Neural progenitor cell (in vitro differentiated cells): ENCODE measurements at regions not wholly inside any gene's neighbourhood (a gene's known extent, or its start where the extent isn't known, plus 50 kb on each side); places are given as distances from the start of the nearest gene placed in this dataset.
A peak's percentile ranks its signal among the peaks of the same experiment; 100 is the strongest.

Experiments used
- DNase-seq: peaks from one replicate; pipeline ENCODE4 v3.0.0-alpha.2; 2016; ENCODE audit warnings: low spot score
- H2AFZ ChIP-seq: fragments of 200-600 bp; sonication (generic); replicated peaks from 2 replicates; pipeline ENCODE4 v1.6.1; 2016; ENCODE audit warnings: antibody characterized with exemption
- H3F3A ChIP-seq: fragments of 200-600 bp; sonication (generic); 2 replicates; pipeline ENCODE4 v1.6.1; 2016; ENCODE audit warnings: antibody characterized with exemption, low read depth
- H3K27ac ChIP-seq: fragments of 200-600 bp; sonication (generic); 2 replicates; pipeline ENCODE4 v1.5.1; 2016; ENCODE audit warnings: mild to moderate bottlenecking
- H3K27me3 ChIP-seq: fragments of 200-600 bp; sonication (generic); 2 replicates; pipeline ENCODE4 v1.6.1; 2016; ENCODE audit warnings: mild to moderate bottlenecking, moderate library complexity
- H3K36me3 ChIP-seq: fragments of 200-600 bp; sonication (generic); 2 replicates; pipeline ENCODE4 v1.5.1; 2016
- H3K4me1 ChIP-seq: fragments of 200-600 bp; sonication (generic); 2 replicates; pipeline ENCODE4 v1.6.1; 2016; ENCODE audit warnings: mixed run types
- H3K4me2 ChIP-seq: fragments of 200-600 bp; sonication (generic); 2 replicates; pipeline ENCODE4 v1.6.1; 2016
- H3K4me3 ChIP-seq: fragments of 200-600 bp; sonication (generic); 2 replicates; pipeline ENCODE4 v1.5.1; 2016
- H3K79me2 ChIP-seq: fragments of 200-600 bp; sonication (generic); 2 replicates; pipeline ENCODE4 v1.6.1; 2016; ENCODE audit warnings: low read depth
- H3K9ac ChIP-seq: fragments of 200-600 bp; sonication (generic); 2 replicates; pipeline ENCODE4 v1.6.1; 2016
- H3K9me3 ChIP-seq: fragments of 200-600 bp; sonication (generic); 2 replicates; pipeline ENCODE4 v1.5.1; 2016; ENCODE audit warnings: low read depth
- H4K20me1 ChIP-seq: fragments of 200-600 bp; sonication (generic); 2 replicates; pipeline ENCODE4 v1.6.1; 2016; ENCODE audit warnings: low read depth
- H3K27ac Mint-ChIP-seq: 3 replicates; pipeline ENCODE4 v1.8.0; 2021; ENCODE audit warnings: mixed read lengths
- H3K27me3 Mint-ChIP-seq: 2 replicates; pipeline ENCODE4 v1.8.0; 2022; ENCODE audit warnings: low read depth, mild to moderate bottlenecking, inconsistent platforms, moderate library complexity, mixed read lengths; ENCODE audit not compliant: insufficient read depth
- H3K36me3 Mint-ChIP-seq: 3 replicates; pipeline ENCODE4 v1.8.0; 2021; ENCODE audit warnings: mixed read lengths
- H3K4me1 Mint-ChIP-seq: 3 replicates; pipeline ENCODE4 v1.8.0; 2021; ENCODE audit warnings: mixed read lengths
- H3K4me3 Mint-ChIP-seq: 3 replicates; pipeline ENCODE4 v1.8.0; 2021; ENCODE audit warnings: mild to moderate bottlenecking, moderate library complexity, mixed read lengths
- H3K9me3 Mint-ChIP-seq: 3 replicates; pipeline ENCODE4 v1.8.0; 2020; ENCODE audit warnings: mixed read lengths
- EZH2 ChIP-seq: fragments of 200-600 bp; sonication (generic); IDR thresholded peaks from 2 replicates; pipeline ENCODE4 v1.6.1; 2017; ENCODE audit warnings: antibody characterized with exemption, mild to moderate bottlenecking, moderate library complexity
- EZH2phosphoT487 ChIP-seq: fragments of 200-600 bp; sonication (generic); IDR thresholded peaks from 2 replicates; pipeline ENCODE4 v1.6.1; 2017; ENCODE audit warnings: antibody characterized with exemption
- TF ChIP-seq, protein P1 (sequence below): fragments of 200-600 bp; sonication (generic); IDR thresholded peaks from 2 replicates; pipeline ENCODE4 v1.5.1; 2017; ENCODE audit warnings: antibody characterized with exemption, mild to moderate bottlenecking

GRCh38 chr1:228901936-228902681, 166.8 kb downstream of the RHOU start:
- Histone ChIP-seq H3K9ac (no peak overlapping the region), H3K4me2 (no peak overlapping the region), H3K27ac (no peak overlapping the region), H3K4me3 (no peak overlapping the region), H3K79me2 (no peaks in the 10 kb centered on the region), H3K4me1 (peaks cover 21% of the 10 kb centered on the region), H2AFZ (no peak overlapping the region), H3K9me3 (no peaks in the 10 kb centered on the region), H4K20me1 (no peaks in the 10 kb centered on the region), H3K27me3 (no peaks in the 10 kb centered on the region), H3F3A (no peaks in the 10 kb centered on the region), H3K36me3 (no peaks in the 10 kb centered on the region)
- Mint-ChIP-seq H3K4me1 (peaks cover 51% of the 10 kb centered on the region), H3K27me3 (peaks cover 13% of the 10 kb centered on the region), H3K27ac (peak overlapping the region; percentile 10), H3K4me3 (peak overlapping the region; percentile 23), H3K36me3 (no peaks in the 10 kb centered on the region), H3K9me3 (no peaks in the 10 kb centered on the region)
- TF ChIP-seq, protein P1, sequence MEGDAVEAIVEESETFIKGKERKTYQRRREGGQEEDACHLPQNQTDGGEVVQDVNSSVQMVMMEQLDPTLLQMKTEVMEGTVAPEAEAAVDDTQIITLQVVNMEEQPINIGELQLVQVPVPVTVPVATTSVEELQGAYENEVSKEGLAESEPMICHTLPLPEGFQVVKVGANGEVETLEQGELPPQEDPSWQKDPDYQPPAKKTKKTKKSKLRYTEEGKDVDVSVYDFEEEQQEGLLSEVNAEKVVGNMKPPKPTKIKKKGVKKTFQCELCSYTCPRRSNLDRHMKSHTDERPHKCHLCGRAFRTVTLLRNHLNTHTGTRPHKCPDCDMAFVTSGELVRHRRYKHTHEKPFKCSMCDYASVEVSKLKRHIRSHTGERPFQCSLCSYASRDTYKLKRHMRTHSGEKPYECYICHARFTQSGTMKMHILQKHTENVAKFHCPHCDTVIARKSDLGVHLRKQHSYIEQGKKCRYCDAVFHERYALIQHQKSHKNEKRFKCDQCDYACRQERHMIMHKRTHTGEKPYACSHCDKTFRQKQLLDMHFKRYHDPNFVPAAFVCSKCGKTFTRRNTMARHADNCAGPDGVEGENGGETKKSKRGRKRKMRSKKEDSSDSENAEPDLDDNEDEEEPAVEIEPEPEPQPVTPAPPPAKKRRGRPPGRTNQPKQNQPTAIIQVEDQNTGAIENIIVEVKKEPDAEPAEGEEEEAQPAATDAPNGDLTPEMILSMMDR: no peak
- no peak for DNase-seq

DNA sequence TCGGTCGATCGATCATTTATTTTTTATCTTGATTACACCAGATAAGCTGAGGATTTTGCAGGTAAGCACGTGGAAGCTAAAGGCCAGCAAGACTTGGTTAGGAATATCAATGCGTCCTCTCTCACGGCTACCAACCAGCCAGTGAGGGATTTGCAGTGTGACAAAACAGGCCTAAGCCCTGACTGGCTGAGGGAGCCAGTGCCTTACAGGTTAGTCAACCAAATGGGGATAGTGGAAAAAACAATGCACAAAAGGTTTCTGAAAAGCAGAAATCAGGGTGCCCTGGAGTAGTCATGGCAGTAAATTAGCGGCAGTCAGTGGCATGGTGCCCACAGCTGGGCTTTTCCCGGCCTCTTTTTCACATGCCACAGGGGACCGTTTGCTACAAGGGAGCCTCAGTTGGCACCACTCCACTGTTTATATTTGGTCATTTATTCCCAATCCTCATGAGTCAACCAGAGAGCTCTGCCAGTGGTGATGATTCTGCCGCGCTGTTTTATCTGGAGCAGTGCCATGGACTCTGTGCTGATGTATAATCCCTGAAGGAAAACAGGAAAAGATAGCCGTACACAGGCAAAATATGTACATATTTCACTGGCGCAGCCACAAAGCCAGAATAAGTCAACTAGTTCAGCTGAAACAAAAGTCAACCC, 167.6 kb downstream of the RHOU start:
- TF ChIP-seq EZH2phosphoT487 (no peak), EZH2 (no peak)
- TF ChIP-seq, protein P1: no peak
- Mint-ChIP-seq H3K27ac (no peak overlapping the region), H3K4me3 (no peak overlapping the region), H3K27me3 (peaks cover 12% of the 10 kb centered on the region), H3K9me3 (no peaks in the 10 kb centered on the region), H3K4me1 (peaks cover 51% of the 10 kb centered on the region), H3K36me3 (no peaks in the 10 kb centered on the region)
- Histone ChIP-seq H3K36me3 (no peaks in the 10 kb centered on the region), H4K20me1 (no peaks in the 10 kb centered on the region), H3K4me1 (peaks cover 21% of the 10 kb centered on the region), H3K79me2 (no peaks in the 10 kb centered on the region), H3F3A (no peaks in the 10 kb centered on the region), H3K9me3 (no peaks in the 10 kb centered on the region), H3K27me3 (no peaks in the 10 kb centered on the region), H2AFZ (no peak overlapping the region), H3K4me3 (no peak overlapping the region), H3K4me2 (no peak overlapping the region), H3K9ac (no peak overlapping the region), H3K27ac (no peak overlapping the region)
- DNase-seq: no peak

DNA sequence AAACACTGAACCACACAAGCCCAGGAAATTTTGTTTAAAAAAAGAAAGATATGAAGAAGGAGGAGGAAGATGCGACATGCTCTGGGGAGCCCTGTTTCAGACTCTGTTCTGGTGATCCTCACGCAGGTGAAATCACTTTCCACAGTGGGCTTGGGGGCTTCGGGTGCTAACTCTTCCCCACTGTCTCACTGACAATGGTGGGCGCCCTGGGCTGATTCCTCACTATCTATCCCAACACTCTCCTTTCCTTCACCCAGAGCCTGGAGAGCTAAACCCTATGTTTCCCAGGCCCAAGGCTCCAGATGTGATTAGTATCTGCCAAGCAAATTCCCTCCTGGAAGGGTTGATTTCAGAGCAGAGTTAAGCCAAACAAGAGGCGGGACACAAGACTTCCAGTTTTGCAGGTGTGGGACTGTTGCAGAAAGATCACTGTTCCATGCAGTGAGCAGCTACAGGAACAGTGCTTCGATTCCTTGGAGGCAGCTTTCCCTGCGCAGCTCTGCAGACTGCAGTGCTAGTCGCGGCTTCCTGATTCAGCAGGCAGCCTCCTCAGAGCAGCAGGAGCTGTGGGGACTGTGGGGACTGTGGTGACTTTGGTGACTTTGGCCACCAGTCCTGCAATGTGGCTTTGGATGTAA, 168.3 kb downstream of the RHOU start:
- no peaks in the 10 kb centered on the region for H3K36me3 ChIP-seq
- H3K4me2 ChIP-seq: no peak overlapping the region
- H3K4me3 ChIP-seq: no peak overlapping the region
- H3K4me1 ChIP-seq: peaks cover 21% of the 10 kb centered on the region
- H3F3A ChIP-seq: no peaks in the 10 kb centered on the region
- H3K9ac ChIP-seq: no peak overlapping the region
- H3K36me3 Mint-ChIP-seq: no peaks in the 10 kb centered on the region
- TF ChIP-seq, protein P1: no peak
- H3K27ac Mint-ChIP-seq: no peak overlapping the region
- no peaks in the 10 kb centered on the region for H4K20me1 ChIP-seq
- DNase-seq: no peak
- H2AFZ ChIP-seq: peak overlapping the region; percentile 13
- no peak overlapping the region for H3K27ac ChIP-seq
- no peaks in the 10 kb centered on the region for H3K79me2 ChIP-seq
- H3K27me3 ChIP-seq: no peaks in the 10 kb centered on the region
- H3K4me3 Mint-ChIP-seq: no peak overlapping the region
- H3K9me3 Mint-ChIP-seq: no peaks in the 10 kb centered on the region
- H3K9me3 ChIP-seq: no peaks in the 10 kb centered on the region
- peaks cover 10% of the 10 kb centered on the region for H3K27me3 Mint-ChIP-seq
- peaks cover 51% of the 10 kb centered on the region for H3K4me1 Mint-ChIP-seq
